SK-N-SH treated with all-trans-retinoic acid at 6 μM for 48 hours (cell line): ENCODE measurements at regions not wholly inside any gene's neighbourhood (a gene's known extent, or its start where the extent isn't known, plus 50 kb on each side); places are given as distances from the start of the nearest gene placed in this dataset.

Experiments
- ATAC-seq: fragments of 200-7000 bp; cut with Tn5 transposase; 3 replicates; pipeline ENCODE4 v1.9.1; 2020; ENCODE audit warnings: mild to moderate bottlenecking, moderate library complexity
- ARNTL ChIP-seq: fragments of 450-650 bp; formaldehyde crosslinking; IDR thresholded peaks from 2 replicates; pipeline ENCODE4 v1.5.0; 2020; ENCODE audit warnings: low read depth, mild to moderate bottlenecking, moderate library complexity, borderline replicate concordance
- BACH2 ChIP-seq: fragments of 250-450 bp; sonication (Bioruptor Pico); IDR thresholded peaks from 2 replicates; pipeline ENCODE4 v1.9.0; 2021; ENCODE audit warnings: mild to moderate bottlenecking, borderline replicate concordance
- CSRNP3 ChIP-seq: fragments of 250-450 bp; sonication (Bioruptor Pico); IDR thresholded peaks from 2 replicates; pipeline ENCODE4 v1.5.1; 2021; ENCODE audit warnings: mild to moderate bottlenecking, moderate library complexity
- ESRRG ChIP-seq: fragments of 250-450 bp; sonication (Bioruptor Pico); IDR thresholded peaks from 2 replicates; pipeline ENCODE4 v1.6.1; 2021; ENCODE audit warnings: mild to moderate bottlenecking
- GLIS3 ChIP-seq: fragments of 250-450 bp; sonication (Bioruptor Pico); IDR thresholded peaks from 2 replicates; pipeline ENCODE4 v1.5.0; 2020; ENCODE audit warnings: mild to moderate bottlenecking, moderate library complexity
- ISL1 ChIP-seq: fragments of 250-450 bp; sonication (Bioruptor Pico); IDR thresholded peaks from 2 replicates; pipeline ENCODE4 v2.1.2; 2022; ENCODE audit warnings: mild to moderate bottlenecking, moderate library complexity
- OSR1 ChIP-seq: fragments of 250-450 bp; sonication (Bioruptor Pico); IDR thresholded peaks from 2 replicates; pipeline ENCODE4 v1.8.0; 2022; ENCODE audit warnings: moderate library complexity, mild to moderate bottlenecking, inconsistent platforms
- PATZ1 ChIP-seq: fragments of 250-450 bp; sonication (Bioruptor Pico); IDR thresholded peaks from 2 replicates; pipeline ENCODE4 v1.8.0; 2020; ENCODE audit warnings: mild to moderate bottlenecking, moderate library complexity, borderline replicate concordance
- POU6F1 ChIP-seq: fragments of 250-450 bp; sonication (Bioruptor Pico); IDR thresholded peaks from 2 replicates; pipeline ENCODE4 v1.8.0; 2021; ENCODE audit warnings: low read depth, mild to moderate bottlenecking, moderate library complexity, borderline replicate concordance
- PPARA ChIP-seq: fragments of 250-450 bp; sonication (Bioruptor Pico); IDR thresholded peaks from 2 replicates; pipeline ENCODE4 v1.5.0; 2020; ENCODE audit warnings: mild to moderate bottlenecking, borderline replicate concordance
- RARB ChIP-seq: fragments of 250-450 bp; sonication (Bioruptor Pico); IDR thresholded peaks from 2 replicates; pipeline ENCODE4 v1.8.0; 2021; ENCODE audit warnings: mild to moderate bottlenecking, moderate library complexity
- SNAI2 ChIP-seq: fragments of 250-450 bp; sonication (Bioruptor Pico); IDR thresholded peaks from 2 replicates; pipeline ENCODE4 v1.5.0; 2020; ENCODE audit warnings: mild to moderate bottlenecking, moderate library complexity
- TCF4 ChIP-seq: fragments of 250-450 bp; sonication (Bioruptor Pico); IDR thresholded peaks from 2 replicates; pipeline ENCODE4 v1.8.0; 2021; ENCODE audit warnings: mild to moderate bottlenecking, moderate library complexity, borderline replicate concordance
- TOX ChIP-seq: fragments of 250-450 bp; sonication (Bioruptor Pico); IDR thresholded peaks from 2 replicates; pipeline ENCODE4 v1.8.0; 2021; ENCODE audit warnings: mild to moderate bottlenecking, moderate library complexity, borderline replicate concordance
- TSHZ2 ChIP-seq: fragments of 250-450 bp; sonication (Bioruptor Pico); IDR thresholded peaks from 2 replicates; pipeline ENCODE4 v1.5.0; 2020; ENCODE audit warnings: mild to moderate bottlenecking, moderate library complexity
- ZC3H10 ChIP-seq: fragments of 250-450 bp; sonication (Bioruptor Pico); IDR thresholded peaks from 2 replicates; pipeline ENCODE4 v1.5.1; 2021; ENCODE audit warnings: mild to moderate bottlenecking, moderate library complexity
- ZFP30 ChIP-seq: fragments of 450-650 bp; formaldehyde crosslinking; IDR thresholded peaks from 2 replicates; pipeline ENCODE4 v1.5.0; 2022; ENCODE audit warnings: mild to moderate bottlenecking, moderate library complexity
- ZNF565 ChIP-seq: fragments of 450-650 bp; formaldehyde crosslinking; conservative IDR thresholded peaks from 2 replicates; pipeline ENCODE4 v1.5.0; 2020; ENCODE audit warnings: low read depth, mild to moderate bottlenecking, moderate library complexity
- ZNF70 ChIP-seq: fragments of 450-650 bp; formaldehyde crosslinking; IDR thresholded peaks from 2 replicates; pipeline ENCODE4 v1.5.0; 2020; ENCODE audit warnings: mild to moderate bottlenecking, moderate library complexity
- ZNF8 ChIP-seq: fragments of 450-650 bp; formaldehyde crosslinking; IDR thresholded peaks from 2 replicates; pipeline ENCODE4 v1.5.0; 2020; ENCODE audit warnings: mild to moderate bottlenecking, moderate library complexity

GRCh38 chr5:87762631-87763030 lies 349.9 kb upstream of the CCNH start:
- ATAC-seq: no peak
- TF ChIP-seq GLIS3 (no peak), ARNTL (CRISPR knock-in tag) (no peak), ZC3H10 (CRISPR knock-in tag) (no peak), ZFP30 (no peak), ZNF8 (CRISPR knock-in tag) (no peak)

- no peak for ATAC-seq
- TF ChIP-seq BACH2 (CRISPR knock-in tag): no peak
- TF ChIP-seq CSRNP3: no peak
- no peak for TF ChIP-seq ZNF565 (CRISPR knock-in tag)
- no peak for TF ChIP-seq ESRRG (CRISPR knock-in tag)
- no peak for TF ChIP-seq RARB
- TF ChIP-seq ARNTL (CRISPR knock-in tag): no peak
- no peak for TF ChIP-seq OSR1
- TF ChIP-seq TSHZ2 (CRISPR knock-in tag): no peak
These were observed 344.2 kb upstream of the CCNH start for GRCh38 chr5:87756951-87757350.

- TF ChIP-seq PATZ1 (CRISPR knock-in tag): no peak
- TF ChIP-seq CSRNP3: no peak
- TF ChIP-seq ISL1 (CRISPR knock-in tag): no peak
- no peak for TF ChIP-seq RARB
- TF ChIP-seq ZNF70 (CRISPR knock-in tag): no peak
- no peak for TF ChIP-seq ZFP30
- no peak for TF ChIP-seq POU6F1
- TF ChIP-seq SNAI2 (CRISPR knock-in tag): no peak
- no peak for TF ChIP-seq TCF4 (CRISPR knock-in tag)
- TF ChIP-seq ESRRG (CRISPR knock-in tag): no peak
- no peak for TF ChIP-seq ZNF8 (CRISPR knock-in tag)
- TF ChIP-seq BACH2 (CRISPR knock-in tag): no peak
- TF ChIP-seq TOX (CRISPR knock-in tag): no peak
- no peak for TF ChIP-seq TSHZ2 (CRISPR knock-in tag)
- TF ChIP-seq PPARA (CRISPR knock-in tag): no peak
- TF ChIP-seq ARNTL (CRISPR knock-in tag): no peak
- TF ChIP-seq ZC3H10 (CRISPR knock-in tag): no peak
- no peak for ATAC-seq
These were observed 342.6 kb upstream of the CCNH start for GRCh38 chr5:87755360-87755759.
